ENCODE measurements at regions not wholly inside any gene's neighbourhood (a gene's known extent, or its start where the extent isn't known, plus 50 kb on each side); places are given as distances from the start of the nearest gene placed in this dataset.

- TF ChIP-seq CTCF (conservative IDR thresholded peaks at IDR 0.05 in 1 of 2, IDR thresholded peaks at IDR 0.05 in 1 of 2; ENCODE audit: extremely low read depth in 1 of 2, insufficient read depth in 1 of 2, low read depth in 1 of 2, low read length in 2 of 2) (no peak), EZH2 (IDR thresholded peaks at IDR 0.05; ENCODE audit: borderline replicate concordance, low read length) (no peak)
Measured at GRCh38 chr12:127943481-127944210, 323.3 kb upstream of the TMEM132C start.

All from mammary epithelial cell (primary cell).